Lower lobe of right lung (tissue), 2 donors: ENCODE measurements at regions not wholly inside any gene's neighbourhood (a gene's known extent, or its start where the extent isn't known, plus 50 kb on each side); places are given as distances from the start of the nearest gene placed in this dataset.

Experiments
- ATAC-seq, 2 donors: fragments of 200-7000 bp; cut with Tn5 transposase; one replicate each; pipeline ENCODE4 v1.9.1; 2020 to 2022; ENCODE audit warnings: mild to moderate bottlenecking in 2 of 2, moderate library complexity in 2 of 2
- DNase-seq: peaks from one replicate; pipeline ENCODE4 v3.0.0-alpha.2; 2020
- H3K27ac ChIP-seq: fragments of 200-600 bp; one replicate; pipeline ENCODE4 v1.8.0; 2022
- H3K27me3 ChIP-seq: fragments of 200-600 bp; one replicate; pipeline ENCODE4 v1.8.0; 2022; ENCODE audit warnings: low read depth
- H3K36me3 ChIP-seq: fragments of 200-600 bp; one replicate; pipeline ENCODE4 v1.8.0; 2022; ENCODE audit warnings: mild to moderate bottlenecking
- H3K4me1 ChIP-seq: fragments of 200-600 bp; one replicate; pipeline ENCODE4 v1.8.0; 2022
- H3K4me3 ChIP-seq: fragments of 200-600 bp; one replicate; pipeline ENCODE4 v1.8.0; 2022; ENCODE audit warnings: mild to moderate bottlenecking
- H3K9me3 ChIP-seq: fragments of 200-600 bp; one replicate; pipeline ENCODE4 v1.8.0; 2022
- CTCF ChIP-seq: fragments of 200-600 bp; IDR thresholded peaks from one replicate; pipeline ENCODE4 v1.8.0; 2022; ENCODE audit warnings: antibody characterized with exemption, mild to moderate bottlenecking
- intact Hi-C: fragments of 100-400 bp; cut with DNase I; formaldehyde crosslinking; loops from one replicate; pipeline ENCODE4 v1.11.0; 2022
- donor health status: DM: no; HTN: yes; CAD: no; lungs with severe emphysema.

GRCh38 chr1:184860985-184861754 is 106.5 kb upstream of the EDEM3 start:
- Histone ChIP-seq H3K9me3 (no peaks in the 10 kb centered on the region), H3K27me3 (no peaks in the 10 kb centered on the region), H3K4me3 (no peak overlapping the region), H3K36me3 (no peaks in the 10 kb centered on the region), H3K27ac (no peak overlapping the region), H3K4me1 (no peaks in the 10 kb centered on the region)
- no peak for TF ChIP-seq CTCF
- DNase-seq (no peak), ATAC-seq (no peak)
- intact Hi-C loops: no loop called here

- Histone ChIP-seq H3K27me3 (no peaks in the 10 kb centered on the region), H3K4me1 (no peaks in the 10 kb centered on the region), H3K4me3 (no peak overlapping the region), H3K27ac (no peak overlapping the region), H3K9me3 (no peaks in the 10 kb centered on the region), H3K36me3 (no peaks in the 10 kb centered on the region)
- DNase-seq: no peak
- TF ChIP-seq CTCF: no peak
- intact Hi-C loops: no loop called here
- ATAC-seq: no peak
Measured at GRCh38 chr1:184860535-184860934, 105.9 kb upstream of the EDEM3 start.

GRCh38 chr1:184859381-184860105 is 104.9 kb upstream of the EDEM3 start:
- ATAC-seq (no peak), DNase-seq (no peak)
- Histone ChIP-seq H3K4me1 (peaks cover 3% of the 10 kb centered on the region), H3K27me3 (no peaks in the 10 kb centered on the region), H3K4me3 (no peak overlapping the region), H3K9me3 (no peaks in the 10 kb centered on the region), H3K27ac (no peak overlapping the region), H3K36me3 (no peaks in the 10 kb centered on the region)
- no peak for TF ChIP-seq CTCF
- intact Hi-C loops: no loop called here

- H3K27me3 ChIP-seq: no peaks in the 10 kb centered on the region
- H3K4me1 ChIP-seq: peaks cover 12% of the 10 kb centered on the region
- no peaks in the 10 kb centered on the region for H3K36me3 ChIP-seq
- H3K27ac ChIP-seq: no peak overlapping the region
- DNase-seq: no peak
- intact Hi-C loops: no loop called here
- no peak for TF ChIP-seq CTCF
- no peak for ATAC-seq
- H3K9me3 ChIP-seq: no peaks in the 10 kb centered on the region
- no peak overlapping the region for H3K4me3 ChIP-seq
Measured at GRCh38 chr1:184858288-184858687, 103.6 kb upstream of the EDEM3 start.

GRCh38 chr1:184854496-184855140 is 100.0 kb upstream of the EDEM3 start:
- H3K36me3 ChIP-seq: no peaks in the 10 kb centered on the region
- peaks cover 12% of the 10 kb centered on the region for H3K4me1 ChIP-seq
- peak in 1 of 2 donors; percentile 37 for ATAC-seq
- DNase-seq: no peak
- H3K4me3 ChIP-seq: no peak overlapping the region
- no peaks in the 10 kb centered on the region for H3K9me3 ChIP-seq
- no peak for TF ChIP-seq CTCF
- no peaks in the 10 kb centered on the region for H3K27me3 ChIP-seq
- intact Hi-C loops: no loop called here
- H3K27ac ChIP-seq: no peak overlapping the region
